SW480 (cell line): ENCODE measurements at regions not wholly inside any gene's neighbourhood (a gene's known extent, or its start where the extent isn't known, plus 50 kb on each side); places are given as distances from the start of the nearest gene placed in this dataset.

Experiments
- DNase-seq: peaks from one replicate; pipeline ENCODE4 v3.0.0-alpha.2; 2016; ENCODE audit warnings: low spot score

DNA sequence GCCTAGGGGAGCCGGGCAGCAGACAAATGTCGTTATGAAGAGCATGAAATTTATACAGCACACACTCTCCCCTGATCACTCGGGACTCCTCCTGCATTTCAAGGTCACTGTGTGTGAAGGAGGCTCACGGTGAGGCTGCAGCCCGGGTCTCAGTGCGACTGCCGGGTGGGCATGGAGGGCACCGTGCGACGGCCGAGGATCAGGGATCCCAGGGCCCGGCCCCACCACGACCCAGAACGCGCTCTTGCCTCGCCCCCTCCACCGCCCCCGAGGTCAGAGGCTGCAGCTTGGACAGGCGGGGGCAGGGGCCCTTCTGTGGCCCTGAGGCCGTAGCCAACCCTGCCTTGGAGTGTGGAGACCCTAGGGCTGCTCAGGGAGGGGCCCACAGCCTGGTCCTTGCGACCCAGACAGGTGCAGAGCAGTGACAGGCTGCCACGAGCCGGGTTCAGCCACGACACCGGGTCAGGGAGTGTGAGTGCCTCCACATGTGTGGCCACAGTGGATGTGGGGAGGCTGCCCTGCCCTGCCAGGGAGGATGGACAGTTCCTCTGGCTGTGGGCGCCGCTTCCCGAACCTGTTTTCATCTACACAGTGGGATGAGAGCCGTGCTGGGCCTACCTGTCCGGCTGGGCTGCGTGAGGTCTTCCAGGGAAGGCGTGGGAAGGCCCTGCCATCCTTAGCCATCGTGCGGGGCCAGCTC lies 89.3 kb upstream of the NKX1-1 start:
- DNase-seq, result no peak

DNA sequence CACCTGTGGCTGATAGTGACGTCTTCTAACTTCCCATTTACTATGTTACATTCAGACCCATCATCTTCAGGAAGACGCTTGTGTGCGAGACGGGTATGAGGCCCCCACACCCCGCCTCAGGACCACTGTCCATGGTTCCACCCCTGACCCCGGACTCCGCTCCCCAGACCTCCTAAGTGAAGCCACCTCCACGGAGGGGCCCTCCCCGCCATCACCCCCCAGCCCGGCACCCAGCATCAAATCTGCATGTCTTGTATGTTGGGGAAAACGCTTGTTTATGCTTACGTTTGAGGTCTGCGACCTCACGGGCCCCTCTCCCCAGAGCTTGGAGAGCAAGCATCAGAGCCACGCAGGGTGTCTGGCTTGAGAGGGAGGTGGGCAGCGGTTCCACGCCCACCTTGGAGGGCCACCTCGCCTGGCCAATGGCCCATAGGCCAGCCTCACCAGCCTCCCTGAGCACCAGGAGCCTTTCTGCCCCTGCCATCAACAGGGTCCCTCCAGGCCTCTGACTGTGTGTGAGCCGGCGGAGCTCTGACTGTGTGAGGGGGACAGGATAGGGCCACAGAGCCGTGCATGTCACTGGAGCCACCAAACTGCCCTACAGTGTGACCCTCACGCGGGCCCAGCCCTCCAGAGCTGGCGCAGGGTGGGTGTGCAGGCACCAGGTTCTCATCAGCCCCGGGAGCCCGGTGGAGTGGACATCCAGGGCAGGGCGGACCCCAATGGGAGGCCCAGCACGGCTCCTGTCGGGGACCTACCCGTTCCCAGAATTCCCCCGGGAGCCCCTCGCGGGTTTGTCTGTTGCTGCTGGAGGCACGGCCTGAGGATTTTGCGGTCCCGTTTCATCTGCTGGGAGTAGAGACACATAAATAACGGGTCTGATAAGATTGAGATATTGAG lies 88.4 kb upstream of the NKX1-1 start:
- no peak for DNase-seq

DNA sequence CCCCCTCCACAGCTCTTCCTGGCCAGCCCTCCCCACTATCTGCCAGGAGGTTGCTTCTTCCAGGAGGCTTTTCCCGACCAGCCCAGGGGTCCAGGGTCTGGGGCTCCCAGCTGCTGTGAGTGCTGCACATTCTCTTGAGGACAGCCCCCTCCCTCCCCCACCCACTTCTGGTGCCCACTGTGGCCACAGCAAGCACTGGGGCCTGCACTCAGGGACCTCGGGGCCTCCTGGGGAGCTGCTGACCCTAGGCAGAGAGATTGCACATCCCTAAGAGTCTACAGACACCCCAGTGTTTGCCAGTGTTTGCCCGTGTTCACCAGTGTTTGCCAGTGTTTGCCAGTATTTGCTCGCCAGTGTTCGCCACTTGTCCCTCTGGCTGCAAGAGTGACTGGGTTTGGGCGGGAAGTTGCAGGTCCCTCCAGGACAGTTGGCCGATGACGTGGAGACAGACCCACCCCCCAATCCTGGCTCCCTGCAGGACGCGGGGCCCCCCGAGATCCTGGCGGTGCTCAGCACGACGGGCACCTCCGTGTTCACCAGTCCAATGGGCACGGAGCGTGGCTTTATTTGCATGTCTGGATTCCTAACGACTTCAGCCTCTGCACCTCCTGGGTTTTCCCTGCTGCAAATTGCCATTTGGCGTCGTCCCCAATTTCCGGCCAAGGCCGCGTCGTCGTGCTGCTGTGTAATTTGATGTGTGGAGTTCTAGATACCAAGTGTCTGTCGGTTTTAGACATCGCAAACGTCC lies 87.5 kb upstream of the NKX1-1 start:
- no peak for DNase-seq

DNA sequence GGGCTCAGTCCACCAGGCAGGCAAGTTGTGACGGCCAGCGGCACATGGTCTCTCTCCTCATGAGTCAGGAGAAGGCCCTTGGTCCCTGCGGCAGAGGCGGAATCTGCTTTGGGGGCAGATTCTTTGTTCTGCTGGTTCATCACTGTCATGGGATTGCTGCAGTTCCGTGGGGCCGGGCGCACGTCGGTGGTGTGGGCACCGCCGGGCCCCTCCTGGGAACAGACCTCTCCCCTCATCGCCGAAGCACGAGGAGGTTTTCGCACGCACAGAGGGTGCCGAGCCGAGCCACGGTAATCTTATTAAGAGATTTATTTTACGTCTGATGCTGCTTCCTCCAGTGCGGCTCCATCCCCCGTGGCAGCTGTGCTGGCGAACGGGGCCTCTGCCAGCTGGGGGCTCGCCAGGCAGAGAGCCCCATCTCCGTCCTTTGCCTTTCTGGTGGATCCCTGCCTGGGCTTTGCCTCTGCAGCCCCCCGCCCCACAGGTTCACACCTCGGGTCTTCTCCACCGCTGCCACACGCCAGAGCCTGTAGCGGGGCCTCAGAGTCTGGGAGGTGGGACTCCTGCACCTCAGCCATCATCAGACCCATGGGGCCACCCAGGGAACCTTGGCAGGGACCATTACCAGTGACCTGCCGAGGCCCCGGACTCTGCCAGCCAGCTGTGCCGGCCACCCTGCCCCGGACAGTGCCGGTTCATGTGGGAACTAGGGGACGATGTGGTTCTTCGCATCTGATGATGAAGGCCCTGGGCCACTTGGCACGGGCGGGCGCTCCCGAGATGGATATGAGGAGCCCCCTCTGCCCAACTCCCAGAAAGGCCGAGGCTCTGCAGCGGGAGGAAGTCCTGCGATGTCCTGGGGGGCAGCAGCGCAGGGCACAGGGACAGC lies 86.7 kb upstream of the NKX1-1 start:
- no peak for DNase-seq

GRCh38 chr4:1492142-1492457 lies 85.9 kb upstream of the NKX1-1 start:
- DNase-seq, result no peak

DNA sequence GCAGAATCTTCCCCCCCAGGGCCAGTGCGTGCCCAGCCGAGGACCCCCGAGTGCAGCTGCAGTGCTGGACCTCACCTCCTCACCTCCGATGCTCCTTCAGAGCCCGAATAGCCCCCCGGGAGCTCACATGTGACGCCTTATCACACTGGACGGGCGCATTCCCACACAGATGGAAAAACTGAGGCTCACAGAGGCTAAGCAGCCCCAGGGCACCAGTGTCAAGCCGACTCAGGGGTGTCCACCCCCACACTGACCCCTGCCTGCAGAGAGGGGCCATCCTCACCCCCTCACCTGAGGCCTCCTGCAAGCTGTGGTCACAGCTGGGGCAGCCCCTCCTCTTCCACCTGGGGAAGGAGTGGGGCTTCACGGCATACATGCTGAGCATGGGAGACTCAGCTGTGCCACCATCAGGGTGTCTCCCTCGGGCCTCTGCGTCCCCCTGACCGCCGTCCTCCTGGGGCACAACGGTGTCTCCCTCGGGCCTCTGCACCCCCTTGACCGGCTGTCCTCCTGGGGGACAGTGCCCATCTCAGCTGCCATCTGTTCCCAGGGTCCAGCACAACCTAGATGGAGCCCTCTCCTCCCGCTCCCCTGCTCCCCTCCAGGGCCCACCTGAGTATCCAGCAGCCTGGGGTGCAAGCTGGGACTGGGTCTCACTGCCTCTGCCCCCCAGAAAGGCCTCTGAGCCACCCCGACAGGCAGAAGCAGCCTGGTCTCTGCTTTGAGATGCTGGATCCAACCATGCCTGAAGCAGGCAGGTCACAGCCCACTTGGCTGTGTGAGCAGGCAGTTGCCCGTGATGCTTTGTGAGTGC lies 85.3 kb upstream of the NKX1-1 start:
- no peak for DNase-seq

DNA sequence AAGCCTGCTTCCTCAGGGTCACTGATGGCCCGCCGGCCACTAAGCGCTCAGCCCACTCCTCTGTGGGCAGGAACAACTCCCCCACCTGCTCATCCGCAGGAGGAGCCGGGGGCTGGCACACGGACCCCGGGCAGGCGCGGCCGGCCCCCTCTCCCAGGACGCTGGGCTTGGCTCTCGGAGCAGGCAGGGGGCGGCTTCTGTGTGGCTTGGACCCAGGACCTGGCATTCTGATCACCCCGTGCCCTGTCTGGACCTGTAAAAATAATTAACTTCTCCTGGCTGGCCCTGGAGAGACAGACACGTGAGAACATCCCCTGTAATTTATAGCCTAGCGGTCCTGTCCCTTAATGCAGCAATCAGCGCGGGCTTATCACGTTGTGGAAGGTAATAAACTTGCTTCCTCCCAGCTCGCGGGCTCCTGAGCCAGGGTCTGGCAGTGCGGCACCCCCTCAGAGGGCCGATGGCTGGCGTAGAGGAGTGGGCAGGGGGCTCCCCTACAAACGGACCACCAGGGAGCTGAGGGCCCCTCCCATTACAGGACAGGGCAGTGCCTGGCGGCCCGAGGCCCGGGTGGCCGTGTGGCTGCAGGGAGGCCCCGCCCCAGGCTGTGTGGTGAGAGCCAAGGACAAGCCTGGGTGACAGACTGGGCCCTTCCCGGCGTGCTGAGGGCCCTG lies 84.5 kb upstream of the NKX1-1 start:
- no peak for DNase-seq

DNA sequence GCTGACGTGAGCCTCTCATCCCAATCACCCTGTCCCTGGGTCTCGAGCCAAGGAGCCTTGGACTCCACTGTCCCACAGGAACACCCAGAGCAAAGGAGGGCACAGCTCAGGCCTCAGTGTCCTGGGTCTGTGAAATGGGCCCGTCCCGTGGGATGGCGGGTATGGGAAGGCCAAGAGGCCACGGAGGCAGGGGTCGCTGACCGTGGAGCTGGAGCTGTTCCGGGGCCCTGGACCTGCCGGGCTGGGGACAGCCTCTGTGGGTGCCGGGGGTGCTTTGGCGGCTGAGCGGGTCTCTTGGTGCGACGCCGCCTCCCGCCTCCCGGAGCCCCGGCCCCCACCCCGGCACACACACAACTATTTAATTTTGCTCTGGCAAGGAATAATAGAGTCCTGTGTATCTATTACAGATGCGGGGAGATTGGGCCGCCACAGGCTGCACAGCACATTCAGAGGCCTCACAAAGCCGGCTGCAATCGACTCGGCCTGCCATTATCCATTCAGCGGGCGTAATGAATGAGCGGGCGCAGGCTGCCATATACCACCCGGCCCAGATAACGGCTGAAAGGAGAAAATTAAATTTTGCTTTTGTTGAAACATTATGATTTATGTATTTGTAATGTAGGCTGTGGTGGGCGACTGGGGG lies 83.9 kb upstream of the NKX1-1 start:
- DNase-seq, result no peak

GRCh38 chr4:1489639-1489995 lies 83.4 kb upstream of the NKX1-1 start:
- no peak for DNase-seq

GRCh38 chr4:1488831-1489638 lies 82.8 kb upstream of the NKX1-1 start:
- DNase-seq, result no peak

DNA sequence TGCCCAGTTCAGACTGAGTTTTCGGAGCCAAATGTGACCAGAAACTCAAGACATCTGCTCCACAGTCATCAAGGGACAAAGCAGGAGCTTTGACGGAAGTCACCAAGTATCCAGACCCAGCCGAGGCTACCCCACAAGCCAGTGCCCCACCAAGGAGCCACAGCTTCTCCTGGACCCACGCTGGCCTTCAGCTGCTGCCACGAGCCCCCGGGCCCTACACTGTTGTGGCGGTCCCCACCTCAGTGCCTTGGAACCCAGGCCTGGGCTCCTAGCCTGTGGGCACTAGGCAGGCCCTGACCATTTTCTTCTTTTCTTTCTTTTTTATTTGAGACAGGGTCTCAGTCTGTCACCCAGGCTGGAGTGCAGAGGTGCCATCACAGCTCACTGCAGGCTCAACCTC lies 82.1 kb upstream of the NKX1-1 start:
- DNase-seq, result no peak

DNA sequence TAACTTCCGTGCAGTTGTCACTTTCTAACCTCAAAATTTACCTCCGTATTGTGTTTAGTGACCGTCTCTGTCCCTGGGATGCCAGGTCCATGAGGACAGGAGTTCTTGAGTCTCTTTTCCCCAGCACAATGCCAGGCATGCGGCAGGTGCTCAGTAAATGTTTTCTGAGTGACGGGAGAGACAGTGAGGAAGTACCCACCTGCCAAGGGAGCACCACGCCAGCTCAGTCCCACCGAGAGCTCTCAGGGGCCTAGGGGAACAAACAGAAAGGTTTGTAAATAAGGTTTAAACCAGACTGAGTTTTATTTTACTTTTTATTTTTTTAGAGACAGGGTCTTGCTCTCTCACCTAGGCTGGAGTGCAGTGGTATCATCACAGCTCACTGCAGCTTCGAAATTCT lies 81.5 kb upstream of the NKX1-1 start:
- no peak for DNase-seq

DNA sequence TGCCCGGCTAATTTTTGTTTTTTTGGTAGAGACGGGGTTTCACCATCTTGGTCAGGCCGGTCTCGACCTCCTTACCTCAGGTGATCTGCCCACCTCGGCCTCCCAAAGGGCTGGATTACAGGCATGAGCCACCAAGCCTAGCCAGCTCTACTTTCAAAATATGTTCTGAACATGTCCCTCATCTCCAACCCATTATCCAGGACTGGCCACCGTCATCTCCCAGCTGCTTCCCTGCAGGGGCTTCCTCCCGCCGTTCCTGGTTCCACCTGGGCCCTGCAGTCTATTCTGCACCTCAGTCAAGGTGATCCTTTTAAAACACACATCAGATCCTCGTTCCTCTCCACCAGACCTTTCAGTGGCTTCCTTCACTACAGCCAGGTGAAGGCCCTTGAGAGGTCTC lies 80.9 kb upstream of the NKX1-1 start:
- no peak for DNase-seq

DNA sequence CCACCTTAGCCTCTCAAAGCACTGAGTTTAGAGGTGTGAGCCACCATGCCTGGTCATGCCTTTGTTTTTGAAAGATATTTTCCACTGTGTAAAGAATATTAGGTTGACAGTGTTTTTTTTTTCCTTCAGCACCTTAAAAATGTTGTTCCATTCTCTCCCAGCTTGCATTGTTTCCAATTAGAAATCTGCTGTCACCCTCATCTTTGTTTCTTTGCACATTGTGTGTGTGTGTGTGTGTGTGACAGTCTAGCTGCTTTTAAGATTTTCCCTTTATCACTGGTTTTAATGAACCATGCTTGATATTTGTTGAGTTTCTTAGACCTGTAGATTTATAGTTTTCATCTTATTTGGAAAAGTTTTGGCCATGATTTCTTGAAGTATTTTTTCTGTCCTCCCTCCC lies 79.0 kb upstream of the NKX1-1 start:
- DNase-seq, result no peak

DNA sequence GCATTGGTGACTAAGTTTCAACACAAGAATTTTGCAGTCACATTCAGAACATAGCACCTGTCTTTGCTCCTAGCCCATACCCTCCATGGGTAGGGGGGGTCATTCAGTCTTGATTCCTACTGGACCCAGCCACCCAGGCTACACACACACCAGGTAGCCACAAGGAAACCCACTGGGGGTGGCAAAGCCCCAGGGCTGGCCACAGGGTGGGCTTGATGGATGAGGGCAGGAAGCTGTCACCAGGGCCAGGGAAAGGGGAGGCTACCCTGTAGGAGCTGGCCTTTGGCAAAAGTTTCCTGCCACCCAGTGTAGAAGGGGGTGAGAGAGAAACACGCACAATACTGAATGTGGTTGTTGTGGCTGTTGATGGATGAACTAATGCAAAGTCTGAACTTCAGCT lies 74.5 kb upstream of the NKX1-1 start:
- DNase-seq, result no peak

DNA sequence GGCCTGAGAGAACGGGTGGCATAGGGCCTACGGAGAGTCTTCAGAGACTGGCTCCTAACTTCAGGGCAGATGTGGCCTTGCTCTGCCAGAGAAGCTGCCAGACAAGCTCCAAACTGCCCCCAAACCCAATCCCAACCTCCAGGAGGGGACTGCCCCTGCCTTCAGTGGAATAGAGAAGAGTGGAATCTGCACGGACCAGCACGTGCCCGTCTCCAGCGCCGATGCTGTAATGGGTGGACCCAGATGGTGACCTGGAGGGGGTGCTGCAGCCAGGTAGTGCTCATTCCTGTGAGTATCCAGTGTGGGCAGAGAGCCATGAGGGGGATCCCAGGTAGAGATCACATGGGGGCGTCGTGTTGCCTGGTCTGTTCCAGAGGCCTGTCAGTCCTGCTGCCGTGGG lies 73.2 kb upstream of the NKX1-1 start:
- no peak for DNase-seq

GRCh38 chr4:1478766-1479355 lies 72.6 kb upstream of the NKX1-1 start:
- no peak for DNase-seq

DNA sequence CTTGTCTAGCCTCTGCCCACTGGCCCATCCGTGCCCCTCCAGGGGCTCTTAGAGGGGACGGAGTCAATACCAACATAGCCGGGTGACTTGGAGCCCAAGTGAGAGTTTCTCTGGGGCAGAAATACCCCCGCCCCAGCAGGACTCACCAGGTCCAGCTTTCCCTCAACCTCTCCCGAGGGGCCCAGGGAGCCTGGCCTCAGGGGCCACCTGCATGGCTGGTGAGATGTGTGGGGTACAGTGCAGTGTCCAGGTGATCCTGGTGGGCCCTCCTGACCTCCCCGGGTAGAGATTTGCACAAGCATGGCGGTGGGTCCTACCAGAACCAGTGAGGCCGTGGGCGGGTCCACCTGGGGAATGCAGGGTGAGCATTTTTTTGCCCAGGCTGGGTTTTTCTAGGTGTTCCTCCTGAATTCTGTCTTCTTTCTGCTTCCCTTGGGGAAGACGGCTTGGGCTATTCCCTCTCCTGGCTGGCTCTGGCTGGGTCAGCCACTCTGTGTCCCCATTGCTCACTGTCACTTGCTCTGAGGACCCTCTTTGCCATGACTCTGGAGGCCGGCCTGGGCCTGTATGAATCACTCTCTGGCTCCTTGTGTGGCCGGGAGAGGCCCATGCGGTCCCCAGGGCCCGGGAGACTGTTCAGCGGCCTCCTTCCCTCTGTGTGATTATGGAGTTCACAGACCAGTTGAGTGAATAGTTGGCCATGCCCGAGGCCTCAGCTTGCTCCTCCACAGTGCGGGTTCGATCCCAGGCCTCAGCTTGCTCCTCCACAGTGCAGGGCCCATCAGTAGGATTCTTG lies 71.0 kb upstream of the NKX1-1 start:
- no peak for DNase-seq
